ENCODE measurements at regions not wholly inside any gene's neighbourhood (a gene's known extent, or its start where the extent isn't known, plus 50 kb on each side); places are given as distances from the start of the nearest gene placed in this dataset.

GRCh38 chr15:99475754-99476412, 89.9 kb upstream of the MEF2A start:
- no peak overlapping the region for H3K9ac ChIP-seq (ENCODE audit: low read length)
- no peak overlapping the region for H3K4me3 ChIP-seq (ENCODE audit: low read length)
- H3K9me3 ChIP-seq (ENCODE audit: insufficient read depth, low read length), result no peaks in the 10 kb centered on the region
- no peak overlapping the region for H3K4me2 ChIP-seq (ENCODE audit: low read length)
- H3K36me3 ChIP-seq (replicated peaks; ENCODE audit: low read depth, low read length), result no peaks in the 10 kb centered on the region
- no peaks in the 10 kb centered on the region for H3K79me2 ChIP-seq (ENCODE audit: low read length)
- H3K27me3 ChIP-seq (ENCODE audit: low read depth, low read length), result no peaks in the 10 kb centered on the region
- no peaks in the 10 kb centered on the region for H4K20me1 ChIP-seq (ENCODE audit: insufficient read depth, low read length)
- peaks cover 21% of the 10 kb centered on the region for H3K4me1 ChIP-seq (ENCODE audit: low read length)
- H2AFZ ChIP-seq (ENCODE audit: low read depth, low read length), result no peak overlapping the region
- TF ChIP-seq CTCF (IDR thresholded peaks at IDR 0.05; ENCODE audit: low read depth, low read length) (no peak), EZH2phosphoT487 (IDR thresholded peaks at IDR 0.05; ENCODE audit: low read depth) (no peak)
- no peak overlapping the region for H3K27ac ChIP-seq (ENCODE audit: low read length)

GRCh38 chr15:99476413-99477222, 89.2 kb upstream of the MEF2A start:
- Histone ChIP-seq H2AFZ (ENCODE audit: low read depth, low read length) (peak overlapping the region; percentile 12; the same call in 1 of the 2 replicates), H3K4me2 (ENCODE audit: low read length) (peak overlapping the region; percentile 42), H3K27me3 (ENCODE audit: low read depth, low read length) (no peaks in the 10 kb centered on the region), H3K36me3 (replicated peaks; ENCODE audit: low read depth, low read length) (no peaks in the 10 kb centered on the region), H3K4me3 (ENCODE audit: low read length) (0 out of 2 replicates have a peak overlapping the region, but pooled peaks have one; percentile 1), H3K4me1 (ENCODE audit: low read length) (peaks cover 21% of the 10 kb centered on the region), H3K27ac (ENCODE audit: low read length) (no peak overlapping the region), H3K9ac (ENCODE audit: low read length) (no peak overlapping the region), H4K20me1 (ENCODE audit: insufficient read depth, low read length) (no peaks in the 10 kb centered on the region), H3K79me2 (ENCODE audit: low read length) (no peaks in the 10 kb centered on the region), H3K9me3 (ENCODE audit: insufficient read depth, low read length) (no peaks in the 10 kb centered on the region)
- TF ChIP-seq EZH2phosphoT487 (IDR thresholded peaks at IDR 0.05; ENCODE audit: low read depth) (no peak), CTCF (IDR thresholded peaks at IDR 0.05; ENCODE audit: low read depth, low read length) (no peak)

- Histone ChIP-seq H3K27ac (ENCODE audit: low read length) (no peak overlapping the region), H3K27me3 (ENCODE audit: low read depth, low read length) (no peaks in the 10 kb centered on the region), H4K20me1 (ENCODE audit: insufficient read depth, low read length) (no peaks in the 10 kb centered on the region), H2AFZ (ENCODE audit: low read depth, low read length) (no peak overlapping the region), H3K79me2 (ENCODE audit: low read length) (no peaks in the 10 kb centered on the region), H3K4me2 (ENCODE audit: low read length) (no peak overlapping the region), H3K9ac (ENCODE audit: low read length) (no peak overlapping the region), H3K4me3 (ENCODE audit: low read length) (no peak overlapping the region), H3K9me3 (ENCODE audit: insufficient read depth, low read length) (no peaks in the 10 kb centered on the region), H3K36me3 (replicated peaks; ENCODE audit: low read depth, low read length) (no peaks in the 10 kb centered on the region), H3K4me1 (ENCODE audit: low read length) (peaks cover 21% of the 10 kb centered on the region)
- no peak for TF ChIP-seq CTCF (IDR thresholded peaks at IDR 0.05; ENCODE audit: low read depth, low read length)
Measured at GRCh38 chr15:99477791-99478471, 87.9 kb upstream of the MEF2A start.

GRCh38 chr15:99478977-99479376, 86.8 kb upstream of the MEF2A start:
- H3K27ac ChIP-seq (ENCODE audit: low read length), result no peak overlapping the region
- no peak overlapping the region for H3K9ac ChIP-seq (ENCODE audit: low read length)
- TF ChIP-seq EZH2phosphoT487 (IDR thresholded peaks at IDR 0.05; ENCODE audit: low read depth), result no peak
- TF ChIP-seq CTCF (IDR thresholded peaks at IDR 0.05; ENCODE audit: low read depth, low read length), result no peak
- no peak overlapping the region for H2AFZ ChIP-seq (ENCODE audit: low read depth, low read length)
- no peak overlapping the region for H3K4me3 ChIP-seq (ENCODE audit: low read length)
- no peaks in the 10 kb centered on the region for H3K27me3 ChIP-seq (ENCODE audit: low read depth, low read length)
- H3K9me3 ChIP-seq (ENCODE audit: insufficient read depth, low read length), result no peaks in the 10 kb centered on the region
- H3K79me2 ChIP-seq (ENCODE audit: low read length), result no peaks in the 10 kb centered on the region
- no peaks in the 10 kb centered on the region for H4K20me1 ChIP-seq (ENCODE audit: insufficient read depth, low read length)
- H3K4me2 ChIP-seq (ENCODE audit: low read length), result no peak overlapping the region
- no peaks in the 10 kb centered on the region for H3K36me3 ChIP-seq (replicated peaks; ENCODE audit: low read depth, low read length)
- H3K4me1 ChIP-seq (ENCODE audit: low read length), result peaks cover 21% of the 10 kb centered on the region
